Neural progenitor cell (in vitro differentiated cells): ENCODE measurements at regions not wholly inside any gene's neighbourhood (a gene's known extent, or its start where the extent isn't known, plus 50 kb on each side); places are given as distances from the start of the nearest gene placed in this dataset.

Source experiments
- EZH2 ChIP-seq: fragments of 200-600 bp; sonication (generic); IDR thresholded peaks from 2 replicates; pipeline ENCODE4 v1.6.1; 2017; ENCODE audit warnings: antibody characterized with exemption, mild to moderate bottlenecking, moderate library complexity
- EZH2phosphoT487 ChIP-seq: fragments of 200-600 bp; sonication (generic); IDR thresholded peaks from 2 replicates; pipeline ENCODE4 v1.6.1; 2017; ENCODE audit warnings: antibody characterized with exemption
- TF ChIP-seq, protein P1 (sequence below): fragments of 200-600 bp; sonication (generic); IDR thresholded peaks from 2 replicates; pipeline ENCODE4 v1.5.1; 2017; ENCODE audit warnings: antibody characterized with exemption, mild to moderate bottlenecking

DNA sequence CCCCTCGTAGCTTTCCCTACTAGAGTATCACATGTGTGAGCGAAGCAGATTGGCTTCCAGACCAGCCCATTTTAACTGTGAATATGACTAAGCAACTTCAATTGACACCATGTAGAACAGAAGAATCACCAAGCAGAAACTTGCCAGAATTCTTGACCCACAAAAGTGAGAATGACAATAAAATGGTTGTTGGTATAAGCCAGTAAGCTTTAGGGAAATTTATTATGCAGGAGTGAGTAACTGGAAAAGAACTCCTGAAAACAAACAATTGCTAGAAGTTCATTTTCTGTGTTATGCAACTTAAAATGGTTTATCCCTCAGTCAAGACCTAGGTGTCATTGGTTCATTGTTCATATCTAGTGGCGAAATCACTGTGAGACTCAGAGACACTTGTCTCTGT is 303.1 kb downstream of the DMRT2 start:
- TF ChIP-seq, protein P1, sequence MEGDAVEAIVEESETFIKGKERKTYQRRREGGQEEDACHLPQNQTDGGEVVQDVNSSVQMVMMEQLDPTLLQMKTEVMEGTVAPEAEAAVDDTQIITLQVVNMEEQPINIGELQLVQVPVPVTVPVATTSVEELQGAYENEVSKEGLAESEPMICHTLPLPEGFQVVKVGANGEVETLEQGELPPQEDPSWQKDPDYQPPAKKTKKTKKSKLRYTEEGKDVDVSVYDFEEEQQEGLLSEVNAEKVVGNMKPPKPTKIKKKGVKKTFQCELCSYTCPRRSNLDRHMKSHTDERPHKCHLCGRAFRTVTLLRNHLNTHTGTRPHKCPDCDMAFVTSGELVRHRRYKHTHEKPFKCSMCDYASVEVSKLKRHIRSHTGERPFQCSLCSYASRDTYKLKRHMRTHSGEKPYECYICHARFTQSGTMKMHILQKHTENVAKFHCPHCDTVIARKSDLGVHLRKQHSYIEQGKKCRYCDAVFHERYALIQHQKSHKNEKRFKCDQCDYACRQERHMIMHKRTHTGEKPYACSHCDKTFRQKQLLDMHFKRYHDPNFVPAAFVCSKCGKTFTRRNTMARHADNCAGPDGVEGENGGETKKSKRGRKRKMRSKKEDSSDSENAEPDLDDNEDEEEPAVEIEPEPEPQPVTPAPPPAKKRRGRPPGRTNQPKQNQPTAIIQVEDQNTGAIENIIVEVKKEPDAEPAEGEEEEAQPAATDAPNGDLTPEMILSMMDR = no peak
- TF ChIP-seq EZH2 (no peak), EZH2phosphoT487 (no peak)
